Tibial nerve (tissue), 4 donors: ENCODE measurements at regions not wholly inside any gene's neighbourhood (a gene's known extent, or its start where the extent isn't known, plus 50 kb on each side); places are given as distances from the start of the nearest gene placed in this dataset.

Experiments
- DNase-seq, 2 donors: peaks; one replicate each; pipeline ENCODE4 v3.0.0-alpha.2; 2019; ENCODE audit warnings: low spot score in 2 of 2
- H3K27ac ChIP-seq, 4 donors: fragments of 200-600 bp; sonication (generic) in 3 of 4; one replicate each; pipeline ENCODE4 v1.5.1; 2017 to 2019; ENCODE audit warnings: mild to moderate bottlenecking in 1 of 4
- H3K27me3 ChIP-seq, 2 donors: fragments of 200-600 bp; sonication (generic) in 1 of 2; one replicate each; pipeline versions ENCODE4 v1.5.1 to v1.6.0; 2017 to 2019
- H3K36me3 ChIP-seq, 3 donors: fragments of 200-600 bp; sonication (generic); one replicate each; pipeline ENCODE4 v1.5.1; 2018 to 2019
- H3K4me1 ChIP-seq, 4 donors: fragments of 200-600 bp; sonication (generic) in 3 of 4; one replicate each; pipeline ENCODE4 v1.5.1; 2017 to 2019
- H3K4me3 ChIP-seq, 4 donors: fragments of 200-600 bp; sonication (generic) in 3 of 4; one replicate each; pipeline ENCODE4 v1.5.1; 2017 to 2019; ENCODE audit warnings: mild to moderate bottlenecking in 1 of 4, moderate library complexity in 1 of 4
- H3K9me3 ChIP-seq, 4 donors: fragments of 200-600 bp; sonication (generic) in 3 of 4; one replicate each; pipeline ENCODE4 v1.5.1; 2017 to 2019
- CTCF ChIP-seq, 5 experiments: fragments of 200-600 bp in 3 of 5; fragments of 450-650 bp in 2 of 5; sonication (generic) in 3 of 5; IDR thresholded peaks; one replicate each; pipeline ENCODE4 v1.5.1; 2016 to 2019; ENCODE audit warnings: antibody characterized with exemption in 5 of 5, mild to moderate bottlenecking in 3 of 5, moderate library complexity in 2 of 5
- EP300 ChIP-seq, 2 donors: sonication (generic); formaldehyde crosslinking; IDR thresholded peaks; one replicate each; pipeline ENCODE4 v1.6.1; 2017; ENCODE audit warnings: antibody characterized with exemption in 2 of 2, mild to moderate bottlenecking in 1 of 2
- POLR2A ChIP-seq, 2 donors: fragments of 450-650 bp; IDR thresholded peaks; one replicate each; pipeline ENCODE4 v1.6.1; 2017; ENCODE audit warnings: antibody characterized with exemption in 2 of 2, mild to moderate bottlenecking in 2 of 2, moderate library complexity in 2 of 2
- WGBS, 2 donors: methylation state at CpG; one replicate each; pipeline ENCODE4 v1.1.5; 2018; 5-methylcytosine and 5-hydroxymethylcytosine counted together

- 31 to 34% methylated on average over 2 of the region's 2 CpGs for WGBS, 2 donors
These were observed 562.6 kb upstream of the DPPA4 start for GRCh38 chr3:109899925-109900324.

GRCh38 chr3:109900783-109901182, 563.4 kb upstream of the DPPA4 start:
- Histone ChIP-seq H3K9me3 (peaks cover 0 to under 1% (median 0%) of the 10 kb centered on the region in 4 donors), H3K4me1 (no peaks in the 10 kb centered on the region), H3K27ac (no peak overlapping the region), H3K36me3 (no peaks in the 10 kb centered on the region), H3K27me3 (no peaks in the 10 kb centered on the region), H3K4me3 (no peak overlapping the region)
- TF ChIP-seq POLR2A (IDR thresholded peaks at IDR 0.05) (no peak), EP300 (IDR thresholded peaks at IDR 0.05) (no peak), CTCF (IDR thresholded peaks at IDR 0.05) (no peak)
- DNase-seq, result no peak
- WGBS, 2 donors, result 65 to 68% methylated on average over 1 of the region's 1 CpG

More at GRCh38 chr3:109899925-109900324, 562.6 kb upstream of the DPPA4 start:
- H3K27me3 ChIP-seq, result no peaks in the 10 kb centered on the region
- H3K36me3 ChIP-seq, result no peaks in the 10 kb centered on the region
- no peak overlapping the region for H3K27ac ChIP-seq
- H3K4me1 ChIP-seq, result no peaks in the 10 kb centered on the region
- TF ChIP-seq POLR2A (IDR thresholded peaks at IDR 0.05) (no peak), EP300 (IDR thresholded peaks at IDR 0.05) (no peak), CTCF (IDR thresholded peaks at IDR 0.05) (no peak)
- H3K9me3 ChIP-seq, result no peaks in the 10 kb centered on the region
- no peak overlapping the region for H3K4me3 ChIP-seq
- no peak for DNase-seq

GRCh38 chr3:109902549-109902948, 565.2 kb upstream of the DPPA4 start:
- Histone ChIP-seq H3K36me3 (no peaks in the 10 kb centered on the region), H3K9me3 (peaks cover 0 to 4% (median 0%) of the 10 kb centered on the region in 4 donors), H3K27ac (no peak overlapping the region), H3K27me3 (no peaks in the 10 kb centered on the region), H3K4me3 (no peak overlapping the region), H3K4me1 (no peaks in the 10 kb centered on the region)
- WGBS, 2 donors, result 84 to 88% methylated on average over 4 of the region's 4 CpGs
- no peak for TF ChIP-seq POLR2A (IDR thresholded peaks at IDR 0.05)
- TF ChIP-seq CTCF (IDR thresholded peaks at IDR 0.05), result no peak
- no peak for TF ChIP-seq EP300 (IDR thresholded peaks at IDR 0.05)
- no peak for DNase-seq

GRCh38 chr3:109903100-109903499, 565.8 kb upstream of the DPPA4 start:
- H3K4me1 ChIP-seq, result no peaks in the 10 kb centered on the region
- no peaks in the 10 kb centered on the region for H3K36me3 ChIP-seq
- TF ChIP-seq CTCF (IDR thresholded peaks at IDR 0.05) (no peak), POLR2A (IDR thresholded peaks at IDR 0.05) (no peak), EP300 (IDR thresholded peaks at IDR 0.05) (no peak)
- H3K9me3 ChIP-seq, result peaks cover 0 to 4% (median 0%) of the 10 kb centered on the region in 4 donors
- DNase-seq, result no peak
- H3K27ac ChIP-seq, result no peak overlapping the region
- H3K27me3 ChIP-seq, result no peaks in the 10 kb centered on the region
- no peak overlapping the region for H3K4me3 ChIP-seq
- WGBS, 2 donors, result 76 to 77% methylated on average over 2 of the region's 2 CpGs

GRCh38 chr3:109910772-109911171, 573.4 kb upstream of the DPPA4 start:
- 70 to 73% methylated on average over 6 of the region's 6 CpGs for WGBS, 2 donors
- Histone ChIP-seq H3K27me3 (no peaks in the 10 kb centered on the region), H3K4me1 (no peaks in the 10 kb centered on the region)

More at GRCh38 chr3:109910772-109911171, 573.4 kb upstream of the DPPA4 start:
- no peak for TF ChIP-seq CTCF (IDR thresholded peaks at IDR 0.05)
- no peak for TF ChIP-seq EP300 (IDR thresholded peaks at IDR 0.05)
- Histone ChIP-seq H3K9me3 (peaks cover 0 to 6% (median 0%) of the 10 kb centered on the region in 4 donors), H3K4me3 (no peak overlapping the region), H3K27ac (no peak overlapping the region), H3K36me3 (no peaks in the 10 kb centered on the region)
- no peak for DNase-seq
